Cardiac fibroblast (primary cell): ENCODE measurements at regions not wholly inside any gene's neighbourhood (a gene's known extent, or its start where the extent isn't known, plus 50 kb on each side); places are given as distances from the start of the nearest gene placed in this dataset.

Experiments used
- DNase-seq, 2 donors: peaks; one replicate each; pipeline versions ENCODE4 v3.0.0 to v3.0.0-alpha.2; 2010; ENCODE audit warnings: low read depth in 2 of 2
- H3K4me3 ChIP-seq, 2 donors: replicated peaks in 1 of 2; 1 replicate in 1 of 2; 2 replicates in 1 of 2; pipeline ENCODE4 v1.5.1; 2011; ENCODE audit warnings: low read depth in 2 of 2, low read length in 2 of 2, mild to moderate bottlenecking in 2 of 2, moderate library complexity in 1 of 2
- TF ChIP-seq, protein P1 (sequence below): IDR thresholded peaks from one replicate; pipeline ENCODE4 v1.5.1; 2011; ENCODE audit warnings: low read depth, mild to moderate bottlenecking, low read length, inconsistent platforms

DNA sequence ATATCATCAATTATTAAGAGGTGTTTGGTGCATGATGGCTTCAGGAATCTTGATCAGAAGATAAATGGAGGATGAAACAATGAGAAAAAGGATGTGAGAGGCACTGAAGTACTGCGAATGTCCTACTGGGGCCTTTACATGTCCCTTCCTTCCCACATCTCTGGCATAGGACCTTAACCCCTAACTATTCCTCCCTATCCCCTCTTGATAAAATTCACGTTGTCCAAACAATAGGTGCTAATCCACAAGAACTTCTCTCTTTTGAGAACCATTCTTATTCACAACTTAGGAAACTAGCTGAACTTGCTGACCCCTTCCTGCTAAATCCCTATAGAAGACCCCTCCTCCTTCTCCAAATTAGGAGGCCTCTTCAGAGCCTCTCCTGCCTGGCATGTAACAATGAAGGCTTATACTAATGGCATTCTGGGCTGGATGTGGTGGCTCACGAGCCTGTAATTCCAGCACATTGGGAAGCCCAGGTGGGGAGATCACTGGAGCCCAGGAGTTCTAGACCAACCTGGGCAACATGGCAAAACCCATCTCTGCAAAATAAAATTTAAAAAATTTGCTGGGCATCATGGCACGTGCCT lies 276.5 kb upstream of the SMARCA2 start:
- TF ChIP-seq, protein P1, sequence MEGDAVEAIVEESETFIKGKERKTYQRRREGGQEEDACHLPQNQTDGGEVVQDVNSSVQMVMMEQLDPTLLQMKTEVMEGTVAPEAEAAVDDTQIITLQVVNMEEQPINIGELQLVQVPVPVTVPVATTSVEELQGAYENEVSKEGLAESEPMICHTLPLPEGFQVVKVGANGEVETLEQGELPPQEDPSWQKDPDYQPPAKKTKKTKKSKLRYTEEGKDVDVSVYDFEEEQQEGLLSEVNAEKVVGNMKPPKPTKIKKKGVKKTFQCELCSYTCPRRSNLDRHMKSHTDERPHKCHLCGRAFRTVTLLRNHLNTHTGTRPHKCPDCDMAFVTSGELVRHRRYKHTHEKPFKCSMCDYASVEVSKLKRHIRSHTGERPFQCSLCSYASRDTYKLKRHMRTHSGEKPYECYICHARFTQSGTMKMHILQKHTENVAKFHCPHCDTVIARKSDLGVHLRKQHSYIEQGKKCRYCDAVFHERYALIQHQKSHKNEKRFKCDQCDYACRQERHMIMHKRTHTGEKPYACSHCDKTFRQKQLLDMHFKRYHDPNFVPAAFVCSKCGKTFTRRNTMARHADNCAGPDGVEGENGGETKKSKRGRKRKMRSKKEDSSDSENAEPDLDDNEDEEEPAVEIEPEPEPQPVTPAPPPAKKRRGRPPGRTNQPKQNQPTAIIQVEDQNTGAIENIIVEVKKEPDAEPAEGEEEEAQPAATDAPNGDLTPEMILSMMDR, result no peak
- no peak overlapping the region for H3K4me3 ChIP-seq
- no peak for DNase-seq

DNA sequence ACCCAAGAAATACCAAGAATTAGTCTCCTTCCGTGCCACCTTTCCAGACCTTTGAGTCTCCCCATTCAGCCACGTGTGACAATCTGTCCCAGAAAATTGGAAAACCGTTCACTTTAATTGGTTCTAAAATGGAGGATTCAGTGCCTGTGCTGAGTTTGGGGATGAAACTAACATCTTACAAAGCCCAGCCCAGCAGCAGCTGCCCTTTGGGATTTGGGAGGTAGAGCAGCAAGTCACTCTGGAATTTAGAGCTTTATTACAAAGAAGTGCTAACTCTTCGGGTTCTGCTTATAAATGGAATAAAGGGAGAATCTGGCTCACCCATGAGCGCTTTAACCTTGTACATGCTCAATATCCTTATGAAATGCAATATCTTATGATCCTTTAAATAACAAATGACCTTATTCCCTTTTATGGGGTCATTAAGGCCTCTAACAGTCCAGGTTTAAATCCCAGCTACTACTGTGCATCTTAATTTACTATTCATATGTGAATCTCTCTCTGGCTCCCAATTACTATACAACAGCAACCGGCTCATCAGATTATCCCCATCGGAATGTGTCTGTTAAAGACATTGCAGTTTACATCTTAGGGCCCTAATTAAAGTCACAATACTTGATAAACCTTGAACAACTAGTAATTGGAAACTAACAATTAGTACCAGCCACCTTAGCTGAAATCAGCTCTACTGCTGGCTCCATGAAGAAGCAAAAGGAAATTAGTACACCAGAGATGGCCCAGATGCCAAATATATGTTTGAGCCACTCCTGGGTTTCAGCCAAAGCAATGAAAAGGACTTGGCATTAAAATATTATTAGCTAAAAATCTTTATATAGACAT lies 271.8 kb upstream of the SMARCA2 start:
- TF ChIP-seq, protein P1, result no peak
- no peak overlapping the region for H3K4me3 ChIP-seq
- DNase-seq, result no peak

DNA sequence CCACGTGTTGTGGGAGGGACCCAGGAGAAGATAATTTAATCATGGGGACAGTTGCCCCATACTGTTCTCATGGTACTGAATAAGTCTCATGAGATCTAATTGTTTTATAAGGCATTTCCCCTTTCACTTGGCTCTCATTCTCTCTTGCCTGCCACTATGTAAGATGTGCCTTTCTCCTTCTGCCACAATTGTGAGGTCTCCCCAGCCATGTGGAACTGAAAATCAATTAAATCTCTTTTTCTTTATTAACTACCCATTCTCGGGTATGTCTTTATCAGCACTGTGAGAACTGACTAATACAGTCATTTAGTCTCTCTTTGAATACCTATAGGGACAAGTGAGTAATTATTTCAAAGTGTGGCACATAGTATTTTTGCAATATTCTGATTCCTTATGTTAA lies 269.2 kb upstream of the SMARCA2 start:
- H3K4me3 ChIP-seq, result no peak overlapping the region
- TF ChIP-seq, protein P1, result no peak
- DNase-seq, result no peak

DNA sequence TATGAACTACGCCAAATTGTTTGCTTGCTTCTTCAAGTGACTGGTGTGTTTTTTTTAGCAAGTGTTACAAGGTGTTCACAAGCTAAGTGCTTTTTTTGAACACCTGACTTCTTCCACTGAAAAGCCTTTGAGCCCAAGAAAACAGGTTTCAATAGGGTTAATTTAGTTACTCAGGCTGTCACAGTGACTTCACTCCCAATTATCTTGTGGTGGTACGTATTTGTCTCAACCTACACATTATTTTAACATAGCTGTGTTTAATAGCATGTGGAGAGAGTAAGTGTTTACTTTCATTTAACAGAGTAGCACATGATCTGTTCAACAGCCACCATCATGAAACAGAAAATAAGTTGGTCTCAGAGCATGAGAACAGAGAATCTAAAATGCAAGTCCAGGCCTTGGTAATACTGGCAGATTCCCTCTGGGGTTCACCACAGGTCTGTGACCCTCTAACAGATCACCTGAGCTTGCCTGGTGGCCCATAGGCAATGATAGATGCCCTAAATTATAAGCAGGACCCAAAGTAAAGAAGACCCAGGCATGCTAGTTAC lies 267.7 kb upstream of the SMARCA2 start:
- no peak for DNase-seq
- TF ChIP-seq, protein P1, result no peak
- no peak overlapping the region for H3K4me3 ChIP-seq

DNA sequence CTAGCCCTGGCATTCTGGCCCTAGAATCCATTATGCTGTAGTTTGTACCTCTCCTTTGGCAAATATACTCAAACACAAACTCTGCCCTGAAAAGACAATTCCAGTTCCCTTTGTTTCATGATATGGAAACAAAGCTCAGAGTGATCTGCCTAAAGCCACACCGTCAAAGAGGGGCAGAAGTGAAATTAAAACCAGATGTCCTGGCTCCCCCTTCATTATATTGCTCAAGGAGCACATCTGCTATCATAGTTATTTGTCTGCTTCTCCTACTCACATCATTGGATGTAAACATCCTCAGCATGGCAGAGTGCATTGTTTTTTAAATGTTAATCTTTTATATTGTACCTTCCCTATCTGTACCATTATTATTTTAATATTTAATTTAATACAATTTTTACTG lies 266.7 kb upstream of the SMARCA2 start:
- no peak for DNase-seq
- TF ChIP-seq, protein P1, result no peak
- H3K4me3 ChIP-seq, result no peak overlapping the region

DNA sequence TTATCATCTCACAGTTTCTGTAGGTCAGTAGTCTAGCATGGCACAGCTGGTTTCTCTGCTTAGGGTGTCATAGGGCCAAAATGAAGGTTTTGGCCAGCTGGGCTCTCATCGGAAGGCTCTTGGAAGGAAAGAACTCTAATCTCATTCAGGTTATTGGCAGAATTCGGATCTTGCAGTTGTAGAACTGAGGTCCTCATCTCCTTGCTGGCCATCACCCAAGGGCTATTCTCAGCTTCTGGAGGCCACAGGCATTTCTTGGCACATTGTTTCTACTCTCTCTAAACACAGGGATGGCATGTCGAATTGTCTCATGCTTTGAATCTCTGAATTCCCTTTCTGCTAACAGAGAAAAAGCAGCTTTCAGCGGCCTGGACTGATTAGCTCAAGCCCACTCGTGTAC lies 258.0 kb upstream of the SMARCA2 start:
- no peak overlapping the region for H3K4me3 ChIP-seq
- DNase-seq, result no peak
- TF ChIP-seq, protein P1, result no peak
